ENCODE measurements at regions not wholly inside any gene's neighbourhood (a gene's known extent, or its start where the extent isn't known, plus 50 kb on each side); places are given as distances from the start of the nearest gene placed in this dataset.

- POLR2A ChIA-PET (ENCODE audit: unreplicated experiment): no interaction called here
- Histone ChIP-seq H4K20me1 (ENCODE audit: insufficient read depth, low read length) (no peaks in the 10 kb centered on the region), H3K27ac (ENCODE audit: insufficient read depth, low read length) (no peak overlapping the region), H4K91ac (ENCODE audit: insufficient read depth, low read depth, low read length) (no peak overlapping the region), H2AFZ (replicated peaks; ENCODE audit: low read length, poor library complexity) (no peak overlapping the region), H4K8ac (ENCODE audit: low read depth in 2 of 2, low read length in 2 of 2) (no peak overlapping the region), H2BK120ac (ENCODE audit: low read depth, low read length) (no peak overlapping the region), H2BK20ac (ENCODE audit: low read depth, low read length) (no peak overlapping the region), H2AK5ac (ENCODE audit: low read depth, low read length) (no peak overlapping the region), H4K5ac (ENCODE audit: low read depth, low read length) (no peak overlapping the region), H3K56ac (ENCODE audit: extremely low read depth, insufficient read depth, low read length) (no peak overlapping the region), H3K36me3 (ENCODE audit: control insufficient read depth, insufficient read depth, low read length) (no peaks in the 10 kb centered on the region), H3K9ac (ENCODE audit: low read depth, low read length) (no peak overlapping the region), H2AK9ac (replicated peaks; ENCODE audit: low read depth, low read length, poor library complexity) (no peak overlapping the region), H2BK5ac (ENCODE audit: low read depth, low read length, poor library complexity, severe bottlenecking) (no peak overlapping the region), H3K18ac (ENCODE audit: low read depth, low read length) (no peak overlapping the region), H3K4me1 (ENCODE audit: control insufficient read depth, insufficient read depth, low read length) (no peaks in the 10 kb centered on the region), H3K14ac (replicated peaks; ENCODE audit: low read depth, low read length) (no peak overlapping the region), H3K4ac (ENCODE audit: low read depth, low read length) (no peak overlapping the region), H3K23ac (ENCODE audit: low read depth, low read length) (no peak overlapping the region), H3K27me3 (ENCODE audit: control insufficient read depth, insufficient read depth, low read length) (no peaks in the 10 kb centered on the region), H3K9me1 (ENCODE audit: insufficient read depth, low read length) (no peaks in the 10 kb centered on the region), H3K79me1 (ENCODE audit: low read depth in 1 of 2, low read length in 2 of 2) (no peaks in the 10 kb centered on the region), H3K4me3 (ENCODE audit: insufficient read depth, low read depth, low read length) (no peak overlapping the region), H3K4me2 (ENCODE audit: low read depth, low read length) (no peak overlapping the region), H3K9me3 (ENCODE audit: control insufficient read depth, insufficient read depth, low read length) (no peaks in the 10 kb centered on the region), H2BK15ac (ENCODE audit: low read depth, low read length) (no peak overlapping the region)
- dilution Hi-C loops (cut with HindIII; ENCODE audit: low sequenced_read_pairs, unreplicated experiment): no loop called here
- in situ Hi-C loops (cut with MboI; ENCODE audit: low sequenced_read_pairs): no loop called here
- no CpG with 5 or more reads among the region's 7 CpGs for WGBS, 2 experiments (ENCODE audit: extremely low coverage in 2 of 2, insufficient read length in 1 of 2)
- DNase-seq (no peak), ATAC-seq (ENCODE audit: low read depth) (no peak)
- TF ChIP-seq NFE2L2 (IDR thresholded peaks at IDR 0.05; ENCODE audit: low read depth, low read length) (no peak), BHLHE40 (IDR thresholded peaks at IDR 0.05; ENCODE audit: low read depth, low read length) (no peak), MAFK (IDR thresholded peaks at IDR 0.05; ENCODE audit: low read depth, low read length) (no peak), SMC3 (IDR thresholded peaks at IDR 0.05; ENCODE audit: low read depth, low read length) (no peak), MAZ (IDR thresholded peaks at IDR 0.05; ENCODE audit: borderline replicate concordance, low read depth, low read length) (no peak), ELK1 (IDR thresholded peaks at IDR 0.05; ENCODE audit: borderline replicate concordance, low read depth, low read length) (no peak), RCOR1 (IDR thresholded peaks at IDR 0.05; ENCODE audit: insufficient replicate concordance, low read length) (no peak), CTCF (conservative IDR thresholded peaks at IDR 0.05; ENCODE audit: low read depth, low read length) (no peak), USF2 (IDR thresholded peaks at IDR 0.05; ENCODE audit: low read depth, low read length) (no peak), RAD21 (IDR thresholded peaks at IDR 0.05; ENCODE audit: low read length) (no peak)
- no TSS peak for BruUV-seq (replicated peaks)
- intact Hi-C loops (cut with micrococcal nuclease): no loop called here
- CTCF ChIA-PET: no interaction called here
Measured at GRCh38 chr6:50187351-50187921, 137.7 kb upstream of the DEFB112 start.
